K562 (cell line): ENCODE measurements at regions not wholly inside any gene's neighbourhood (a gene's known extent, or its start where the extent isn't known, plus 50 kb on each side); places are given as distances from the start of the nearest gene placed in this dataset.
A peak's percentile ranks its signal among the peaks of the same experiment; 100 is the strongest.

ENCODE experiments used
- ATAC-seq: fragments of 200-7000 bp; cut with Tn5 transposase; 3 replicates; pipeline ENCODE4 v1.9.1; 2020; ENCODE audit warnings: moderate library complexity
- BruUV-seq: library from RNA; stranded (reverse); fragments of 400-500 nt; replicated peaks from 2 replicates; lab custom pipeline; 2021; lab: Mats Ljungman, UMichigan
- CTCF ChIA-PET: fragments of 300-600 bp; formaldehyde crosslinking; extraction: SDS; loops from one replicate; lab custom pipeline; 2021; ENCODE audit warnings: low intra/inter-chr PET ratio; lab: Yijun Ruan, JAX
- POLR2A ChIA-PET: fragments of 300-600, 350-650 bp; sonication (Branson Sonifier 250); formaldehyde crosslinking; extraction: SDS; loops from one replicate; lab custom pipeline; 2021; ENCODE audit warnings: antibody characterized with exemption, inconsistent platforms; lab: Yijun Ruan, JAX
- DNase-seq, 4 experiments: peaks; one replicate each; pipeline versions ENCODE4 v3.0.0 to v3.0.0-alpha.2; 2011 to 2018; ENCODE audit warnings: low spot score in 3 of 4, mixed read lengths in 3 of 4; ENCODE audit errors: extremely low read depth in 1 of 4
- FAIRE-seq: peaks from 2 replicates; lab custom pipeline; 2011; peaks lifted over from hg19 to GRCh38; lab: Jason Lieb, UNC
- H2AFZ ChIP-seq: 2 replicates; pipeline ENCODE4 v1.6.0; 2011; ENCODE audit warnings: low read depth, low read length, control low read depth, inconsistent platforms
- H3K27ac ChIP-seq: fragments of 200-600 bp; 3 replicates; pipeline ENCODE4 v1.8.0; 2011; ENCODE audit warnings: low read depth, mild to moderate bottlenecking, control low read depth, inconsistent platforms, low read length, moderate library complexity, mixed read lengths; ENCODE audit errors: extremely low read depth
- H3K27me3 ChIP-seq, 2 experiments: fragments of 300-600 bp in 1 of 2; 2 replicates in 1 of 2; 3 replicates in 1 of 2; pipeline versions ENCODE4 v1.6.0 to v1.8.0; 2011; ENCODE audit warnings: inconsistent platforms in 2 of 2, low read length in 2 of 2, mild to moderate bottlenecking in 1 of 2, mixed read lengths in 1 of 2, moderate library complexity in 1 of 2; ENCODE audit not compliant: control insufficient read depth in 2 of 2, insufficient read depth in 2 of 2
- H3K36me3 ChIP-seq: fragments of 300-600 bp; 3 replicates; pipeline ENCODE4 v1.8.0; 2011; ENCODE audit warnings: mild to moderate bottlenecking, low read length, inconsistent platforms; ENCODE audit not compliant: control insufficient read depth, insufficient read depth
- H3K4me1 ChIP-seq, 2 experiments: fragments of 200-600 bp in 1 of 2; replicated peaks in 1 of 2; 2 replicates in 1 of 2; 3 replicates in 1 of 2; pipeline versions ENCODE4 v1.5.1 to v1.8.0; 2011; ENCODE audit warnings: inconsistent platforms in 2 of 2, low read length in 2 of 2, mild to moderate bottlenecking in 1 of 2, mixed read lengths in 1 of 2, moderate library complexity in 1 of 2; ENCODE audit not compliant: control insufficient read depth in 2 of 2, insufficient read depth in 2 of 2
- H3K4me2 ChIP-seq: 2 replicates; pipeline ENCODE4 v1.6.1; 2011; ENCODE audit warnings: low read length, control low read depth, inconsistent platforms, mixed read lengths; ENCODE audit not compliant: insufficient read depth
- H3K4me3 ChIP-seq: fragments of 200-600 bp; sonication (generic), shearing (Covaris generic); 2 replicates; pipeline ENCODE4 v1.5.1; 2016; ENCODE audit warnings: control low read depth, inconsistent platforms
- H3K79me2 ChIP-seq: fragments of 200-600 bp; 3 replicates; pipeline ENCODE4 v1.8.0; 2011; ENCODE audit warnings: low read length, inconsistent platforms; ENCODE audit not compliant: control insufficient read depth, insufficient read depth
- H3K9ac ChIP-seq, 2 experiments: 2 replicates each; pipeline versions ENCODE4 v1.6.0 to v1.6.1; 2011; ENCODE audit warnings: low read depth in 2 of 2, low read length in 2 of 2, control low read depth in 1 of 2, inconsistent platforms in 1 of 2, mild to moderate bottlenecking in 1 of 2, mixed read lengths in 1 of 2; ENCODE audit not compliant: insufficient read depth in 1 of 2
- H3K9me1 ChIP-seq: one replicate; pipeline ENCODE4 v1.6.0; 2011; ENCODE audit warnings: inconsistent platforms, mild to moderate bottlenecking, low read length, moderate library complexity; ENCODE audit not compliant: control insufficient read depth, insufficient read depth
- H3K9me3 ChIP-seq: replicated peaks from 2 replicates; pipeline ENCODE4 v1.5.1; 2011; ENCODE audit warnings: low read depth, low read length, inconsistent platforms; ENCODE audit not compliant: control insufficient read depth, insufficient read depth
- H4K20me1 ChIP-seq: replicated peaks from 2 replicates; pipeline ENCODE4 v1.6.1; 2011; ENCODE audit warnings: low read length, inconsistent platforms, mixed read lengths; ENCODE audit not compliant: control insufficient read depth, insufficient read depth
- AFF1 ChIP-seq, 2 experiments: fragments of 450-650 bp; IDR thresholded peaks; 2 replicates each; pipeline ENCODE4 v1.6.1; 2018; ENCODE audit warnings: mild to moderate bottlenecking in 2 of 2, low read depth in 1 of 2; ENCODE audit not compliant: partially characterized antibody in 2 of 2
- HMGXB4 ChIP-seq: sonication (generic); formaldehyde crosslinking; IDR thresholded peaks from 2 replicates; pipeline ENCODE4 v1.8.1; 2023; ENCODE audit warnings: mild to moderate bottlenecking, missing genetic modification reagents
- KDM1A ChIP-seq, 2 experiments: fragments of 450-650 bp; IDR thresholded peaks; 2 replicates each; pipeline ENCODE4 v1.6.1; 2016; ENCODE audit warnings: mild to moderate bottlenecking in 2 of 2
- WGBS: fragments of 100-300 bp; shearing (Covaris generic); methylation state at CpG from one replicate; pipeline ENCODE4 v1.1.6; 2016; ENCODE audit warnings: low coverage, mixed read lengths; ENCODE audit not compliant: insufficient coverage; ENCODE audit errors: missing lambda C conversion rate; 5-methylcytosine and 5-hydroxymethylcytosine counted together
- in situ Hi-C: fragments of 300-500 bp; cut with MboI; formaldehyde crosslinking; loops from 4 replicates; pipeline ENCODE4 v1.15.0; 2018; ENCODE audit warnings: inconsistent platforms, mixed read lengths
- intact Hi-C: fragments of 100-400 bp; cut with micrococcal nuclease; formaldehyde crosslinking; loops from 2 replicates; pipeline ENCODE4 v1.14.2; 2022

GRCh38 chr7:81111358-81111757 lies 192.5 kb upstream of the SEMA3C start:
- Histone ChIP-seq H3K36me3 (no peaks in the 10 kb centered on the region), H2AFZ (no peak overlapping the region), H3K4me3 (no peak overlapping the region), H3K27me3 (no peaks in the 10 kb centered on the region), H4K20me1 (no peaks in the 10 kb centered on the region), H3K27ac (no peak overlapping the region), H3K4me2 (no peak overlapping the region), H3K79me2 (no peaks in the 10 kb centered on the region), H3K9me3 (no peaks in the 10 kb centered on the region), H3K4me1 (no peaks in the 10 kb centered on the region), H3K9me1 (no peaks in the 10 kb centered on the region), H3K9ac (no peak overlapping the region)
- 14% methylated on average over 1 of the region's 1 CpG for WGBS
- no peak for FAIRE-seq
- ChIA-PET POLR2A (no interaction called here), CTCF (no interaction called here)
- BruUV-seq, result no TSS peak
- intact Hi-C loops (no loop called here), in situ Hi-C loops (no loop called here)
- no peak for TF ChIP-seq HMGXB4 (CRISPR knock-in tag)
- no peak for TF ChIP-seq AFF1 (IDR thresholded peaks at IDR 0.05; ENCODE audit: low read depth in 1 of 2, partially characterized antibody in 2 of 2)
- peak; percentile 51 to 65; a peak in 2 of 4 replicates for TF ChIP-seq KDM1A (IDR thresholded peaks at IDR 0.05)
- ATAC-seq, result no peak
- DNase-seq, result no peak
